Omental fat pad (tissue), 3 donors: ENCODE measurements at regions not wholly inside any gene's neighbourhood (a gene's known extent, or its start where the extent isn't known, plus 50 kb on each side); places are given as distances from the start of the nearest gene placed in this dataset.

Experiments
- ATAC-seq: fragments of 150-250 bp; one replicate; pipeline ENCODE4 v1.9.1; 2016; ENCODE audit warnings: mild to moderate bottlenecking, moderate library complexity; ENCODE audit not compliant: low FRiP score
- DNase-seq: peaks from one replicate; pipeline ENCODE4 v3.0.0-alpha.2; 2019; ENCODE audit warnings: low spot score
- CTCF ChIP-seq, 3 donors: fragments of 450-650 bp; IDR thresholded peaks; one replicate each; pipeline ENCODE4 v1.5.1; 2016 to 2017; ENCODE audit warnings: antibody characterized with exemption in 3 of 3, mild to moderate bottlenecking in 3 of 3, moderate library complexity in 2 of 3

DNA sequence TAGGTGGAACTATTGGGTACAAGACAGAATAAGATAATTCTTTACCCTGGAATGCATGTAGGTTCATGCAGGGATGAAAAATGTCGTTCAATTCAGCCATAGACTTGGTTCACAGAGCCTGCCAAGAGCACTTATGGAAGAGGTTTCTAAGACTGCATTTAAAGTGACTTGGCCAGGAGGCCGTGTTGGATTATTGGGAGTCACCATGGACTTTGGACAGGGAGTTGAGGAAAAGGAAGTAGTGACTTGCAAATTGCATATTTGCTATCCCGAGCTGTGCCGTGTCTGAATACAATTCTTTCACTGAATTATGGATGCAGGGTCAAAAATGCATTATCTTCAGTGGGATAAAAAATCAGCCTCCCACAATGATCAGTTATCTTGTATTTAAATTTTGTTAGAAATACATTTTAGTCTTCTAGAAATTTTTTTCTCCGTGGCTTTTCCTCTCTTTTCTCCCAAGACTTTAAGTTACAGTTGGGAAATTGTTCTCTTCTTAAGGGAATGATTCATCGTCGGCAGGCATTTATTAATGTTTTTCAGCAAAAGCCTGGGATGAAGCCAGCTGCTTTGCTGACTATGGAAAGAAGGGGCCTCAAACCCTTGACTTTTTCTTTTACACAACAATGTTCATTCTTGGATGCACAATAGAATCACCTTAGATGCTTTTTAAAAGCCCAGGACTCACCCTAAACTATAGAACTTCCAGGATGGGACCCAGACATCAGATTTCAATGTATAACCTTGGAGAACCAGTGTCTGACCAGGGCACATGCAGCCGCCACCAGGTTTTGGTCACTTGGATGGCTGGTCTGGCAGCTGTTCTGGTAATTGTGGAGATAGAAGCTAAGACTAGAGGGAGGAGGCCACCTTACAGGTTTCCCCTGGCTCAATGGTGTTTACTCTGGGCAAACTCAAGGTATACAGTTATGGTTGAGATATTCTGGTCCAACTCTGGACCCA lies 70.8 kb downstream of the FAT3 start:
- TF ChIP-seq CTCF (IDR thresholded peaks at IDR 0.05), result no peak
- ATAC-seq, result no peak

DNA sequence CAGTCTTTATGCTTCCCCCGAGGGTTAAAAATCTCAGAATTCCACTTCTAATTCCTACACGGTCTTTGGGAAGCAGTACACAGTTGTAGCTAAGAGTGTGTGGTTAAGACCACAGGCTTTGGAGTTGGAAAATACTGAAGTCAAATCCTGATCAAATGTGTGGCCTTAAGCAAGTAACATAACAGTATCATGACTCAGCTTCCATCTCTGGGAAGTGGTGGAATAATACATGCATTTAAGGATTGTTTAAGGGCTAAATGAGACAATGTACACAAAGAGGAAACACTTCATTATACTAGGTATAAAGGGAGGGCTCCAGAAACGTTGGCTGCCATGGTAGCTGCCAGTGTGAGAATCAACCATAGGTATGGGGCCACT lies 71.5 kb downstream of the FAT3 start:
- TF ChIP-seq CTCF (IDR thresholded peaks at IDR 0.05), result no peak
- ATAC-seq (no peak), DNase-seq (no peak)

More for the DNA sequence above, 70.8 kb downstream of the FAT3 start:
- DNase-seq, result no peak

DNA sequence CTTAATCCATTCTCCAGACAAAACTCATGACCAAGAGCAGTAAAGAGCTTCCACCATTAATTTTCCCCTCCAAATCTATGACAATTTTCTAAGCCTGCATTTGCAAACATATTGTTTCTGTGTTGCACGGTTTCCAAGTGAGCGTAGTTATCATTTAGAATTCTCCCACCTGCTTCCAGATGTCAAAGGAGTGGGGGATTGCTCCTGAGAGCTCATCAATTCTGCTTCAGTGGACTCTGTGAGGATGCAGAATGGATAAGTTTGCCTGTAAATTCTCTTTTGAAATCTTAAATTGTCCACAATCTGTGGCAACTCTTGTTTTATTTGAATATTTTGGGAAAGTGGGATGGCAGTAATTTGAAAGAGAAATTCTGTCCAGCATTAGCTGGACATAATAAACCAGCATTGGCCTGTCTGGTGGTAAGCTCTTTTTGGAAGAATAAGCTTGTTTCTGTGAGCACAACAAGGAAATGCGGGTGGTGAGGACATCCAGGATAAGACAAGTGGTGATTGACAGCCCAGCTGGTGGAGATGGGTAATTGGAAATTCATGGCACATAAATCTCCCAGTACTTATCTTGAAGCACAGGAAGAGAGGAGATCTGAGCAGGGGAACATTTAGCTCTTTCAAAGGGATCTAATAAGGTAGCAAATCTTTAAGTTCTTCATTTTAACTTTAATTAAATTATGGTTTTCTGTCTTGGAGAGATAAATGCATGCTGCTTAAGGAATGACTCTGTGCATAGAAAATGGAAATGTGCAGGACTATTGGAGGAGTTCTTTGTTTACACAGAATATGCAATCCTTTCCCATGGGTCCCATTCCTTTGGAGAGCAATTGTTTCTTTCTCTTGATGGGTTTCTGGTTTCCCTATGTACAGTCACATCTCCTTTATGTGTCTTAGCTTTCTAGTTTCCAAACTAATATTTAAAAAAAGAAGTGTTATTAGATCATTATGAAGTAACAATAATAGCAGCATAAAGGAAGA lies 73.2 kb downstream of the FAT3 start:
- TF ChIP-seq CTCF (IDR thresholded peaks at IDR 0.05), result no peak
- no peak for ATAC-seq

DNA sequence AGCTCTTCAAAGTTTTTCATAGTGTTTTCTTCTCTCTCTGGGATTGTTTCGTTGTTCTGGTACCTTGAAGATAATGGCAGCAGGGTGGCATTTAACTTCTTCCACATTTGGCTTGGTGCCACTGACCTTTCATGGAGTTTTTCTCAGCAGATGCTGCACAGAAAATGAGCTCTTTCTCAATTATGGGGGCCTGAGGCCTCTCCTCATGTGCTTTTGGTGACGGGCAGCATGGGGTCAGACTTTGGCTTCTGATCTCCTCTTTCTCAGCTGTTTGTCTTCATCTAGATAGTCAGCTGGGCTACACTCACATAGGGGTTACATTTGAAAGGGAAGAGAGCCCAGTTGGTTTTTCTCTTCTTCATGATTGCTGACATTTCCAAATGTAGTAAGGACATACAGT lies 76.3 kb downstream of the FAT3 start:
- no peak for TF ChIP-seq CTCF (IDR thresholded peaks at IDR 0.05)
- no peak for DNase-seq
- no peak for ATAC-seq

More for the DNA sequence above, 73.2 kb downstream of the FAT3 start:
- DNase-seq, result no peak

GRCh38 chr11:92302770-92303169 lies 78.2 kb downstream of the FAT3 start:
- no peak for ATAC-seq
- TF ChIP-seq CTCF (IDR thresholded peaks at IDR 0.05), result no peak
- DNase-seq, result no peak

GRCh38 chr11:92304271-92304670 lies 79.7 kb downstream of the FAT3 start:
- no peak for ATAC-seq
- no peak for DNase-seq
- no peak for TF ChIP-seq CTCF (IDR thresholded peaks at IDR 0.05)
